ENCODE measurements at regions not wholly inside any gene's neighbourhood (a gene's known extent, or its start where the extent isn't known, plus 50 kb on each side); places are given as distances from the start of the nearest gene placed in this dataset.
A peak's percentile ranks its signal among the peaks of the same experiment; 100 is the strongest.

DNA sequence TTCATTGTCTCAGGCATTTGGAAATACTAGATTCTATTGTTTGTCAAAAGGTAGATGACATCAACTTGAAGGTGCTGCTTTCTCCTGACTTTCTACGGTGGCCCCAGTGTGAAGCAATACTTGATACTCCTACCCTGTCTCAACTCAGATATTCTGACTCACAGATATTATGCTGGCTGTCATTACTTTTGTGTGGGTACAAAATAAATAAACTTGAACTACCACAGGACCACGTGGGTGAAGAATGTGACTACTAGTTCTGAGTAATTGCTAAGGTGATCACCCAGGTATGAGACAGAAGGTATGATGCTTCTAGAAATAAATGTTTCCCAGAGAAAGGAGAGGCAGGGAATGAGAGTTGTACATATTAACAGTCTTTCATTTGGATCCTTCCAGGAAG lies 275.3 kb upstream of the SPOCK3 start:
- no peak for DNase-seq

- DNase-seq: no peak
Measured at GRCh38 chr4:167524091-167524490, 289.8 kb upstream of the SPOCK3 start.

GRCh38 chr4:167537761-167538160 lies 303.5 kb upstream of the SPOCK3 start:
- no peak for DNase-seq

DNA sequence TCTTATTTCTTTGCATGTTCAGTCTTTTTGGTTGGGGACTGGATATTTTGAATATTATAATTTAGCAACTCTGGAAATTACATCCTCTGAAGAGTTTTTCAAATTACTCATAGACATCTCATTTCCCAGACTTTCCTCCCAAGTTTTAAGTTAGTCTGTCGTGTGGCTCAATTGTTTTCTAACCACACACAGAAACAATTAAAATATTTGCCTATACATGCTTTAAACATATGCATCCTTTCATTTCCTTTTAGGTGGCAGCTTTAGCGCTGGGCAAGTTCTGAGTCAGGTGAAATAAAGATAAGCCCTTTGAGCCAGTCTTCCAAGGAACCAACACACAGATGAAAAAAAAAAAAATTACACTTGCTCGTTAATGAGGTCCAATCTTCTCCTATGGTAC lies 307.0 kb upstream of the SPOCK3 start:
- DNase-seq: no peak

DNA sequence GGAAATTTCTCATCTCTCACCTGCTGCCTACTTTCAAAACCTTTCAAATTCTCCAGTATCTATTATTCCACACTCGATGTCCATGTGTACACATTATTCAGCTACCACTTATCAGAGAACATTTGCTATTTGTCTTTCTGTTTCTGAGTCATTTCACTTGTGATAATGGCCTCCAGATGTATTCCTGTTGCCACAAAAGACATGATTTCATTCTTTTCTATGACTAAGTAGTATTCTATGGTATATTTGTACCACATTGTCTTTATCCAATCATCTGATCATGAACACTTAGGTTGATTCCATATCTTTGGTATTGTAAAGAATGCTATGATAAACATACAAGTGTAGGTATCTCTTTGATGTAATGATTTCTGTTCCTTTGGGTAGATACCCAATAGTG lies 310.1 kb upstream of the SPOCK3 start:
- no peak for DNase-seq

- DNase-seq: no peak
Measured at GRCh38 chr4:167550021-167550420, 315.7 kb upstream of the SPOCK3 start.

DNA sequence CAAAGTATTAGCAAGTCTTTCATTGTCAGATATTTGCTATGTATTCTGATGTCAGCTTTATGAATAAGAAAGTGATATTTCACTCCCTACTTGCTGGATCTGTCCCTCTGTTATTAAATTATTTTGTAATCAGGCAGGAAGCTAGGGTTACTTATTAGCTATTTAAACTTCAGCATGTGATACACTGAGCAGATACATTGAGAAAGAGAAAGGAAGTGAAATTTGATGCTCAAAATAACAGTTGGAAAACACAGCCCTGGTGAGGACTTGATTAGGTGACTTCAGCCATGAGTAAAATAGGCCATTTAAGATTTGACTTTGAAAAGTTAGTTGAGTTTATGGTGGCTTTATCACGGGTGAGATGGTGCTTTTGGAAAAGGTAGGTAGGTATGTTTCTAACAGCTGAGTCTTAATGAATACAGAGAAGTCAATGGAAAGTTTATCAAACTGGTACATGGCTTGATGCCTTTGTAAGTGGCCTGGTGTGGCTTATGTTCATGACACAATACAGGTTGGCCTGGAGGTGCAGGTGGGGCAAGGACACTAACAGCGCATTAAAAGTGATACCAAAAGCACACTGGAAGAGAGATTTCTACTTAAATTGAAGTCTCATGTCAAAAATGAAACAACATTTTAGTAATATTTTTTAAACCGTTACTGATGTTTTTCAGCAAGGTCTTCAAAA lies 321.2 kb upstream of the SPOCK3 start:
- no peak for DNase-seq

- DNase-seq: no peak
Measured at GRCh38 chr4:167578906-167579305, 344.6 kb upstream of the SPOCK3 start.

DNA sequence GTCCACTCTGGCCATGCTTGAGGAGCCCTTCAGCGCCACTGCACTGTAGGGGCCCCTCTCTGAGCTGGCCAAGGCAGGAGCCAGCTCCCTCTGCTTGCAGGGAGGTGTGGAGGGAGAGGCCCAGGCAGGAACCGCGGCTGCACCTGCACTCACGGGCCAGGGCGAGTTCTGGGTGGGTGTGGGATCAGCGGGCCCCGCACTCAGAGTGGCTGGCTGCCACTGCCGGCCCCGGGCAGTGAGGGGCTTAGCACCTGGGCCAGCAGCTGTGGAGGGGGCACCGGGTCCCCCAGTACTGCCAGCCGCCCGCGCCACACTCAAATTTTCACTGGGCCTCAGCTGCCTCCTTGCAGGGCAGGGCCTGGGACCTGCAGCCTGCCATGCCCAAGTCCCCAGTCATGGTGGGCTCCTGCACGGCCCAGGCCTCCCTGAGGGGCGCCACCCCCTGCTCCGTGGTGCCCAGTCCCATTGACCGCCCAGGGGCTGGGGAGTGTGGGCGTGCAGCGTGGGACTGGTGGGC lies 347.2 kb upstream of the SPOCK3 start:
- DNase-seq: no peak

GRCh38 chr4:167587361-167587760 lies 353.1 kb upstream of the SPOCK3 start:
- no peak for DNase-seq

GRCh38 chr4:167595898-167596297 lies 361.6 kb upstream of the SPOCK3 start:
- no peak for DNase-seq

GRCh38 chr4:167602157-167602556 lies 367.9 kb upstream of the SPOCK3 start:
- no peak for DNase-seq

GRCh38 chr4:167606551-167606950 lies 372.3 kb upstream of the SPOCK3 start:
- no peak for DNase-seq

GRCh38 chr4:167613381-167613780 lies 379.1 kb upstream of the SPOCK3 start:
- no peak for DNase-seq

- no peak for DNase-seq
Measured at GRCh38 chr4:167614866-167615265, 380.6 kb upstream of the SPOCK3 start.

DNA sequence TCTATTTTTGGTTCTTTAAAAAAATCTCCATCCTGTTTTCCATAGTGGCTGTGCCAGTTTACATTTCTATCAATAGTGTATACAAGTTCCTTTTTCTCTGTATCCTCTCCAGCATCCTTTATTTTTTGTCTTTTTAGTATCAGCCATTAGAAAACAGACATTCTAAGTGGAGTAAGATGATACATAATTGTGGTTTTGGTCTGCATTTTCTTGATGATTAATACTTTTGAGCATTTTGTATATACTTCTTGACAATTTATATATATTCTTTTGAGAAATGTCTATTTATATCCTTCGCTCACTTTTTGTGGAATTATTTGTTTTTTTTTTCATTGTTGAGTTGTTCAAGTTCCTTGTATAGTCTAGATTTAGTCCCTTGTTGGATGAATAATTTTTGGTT lies 382.2 kb upstream of the SPOCK3 start:
- no peak for DNase-seq

DNA sequence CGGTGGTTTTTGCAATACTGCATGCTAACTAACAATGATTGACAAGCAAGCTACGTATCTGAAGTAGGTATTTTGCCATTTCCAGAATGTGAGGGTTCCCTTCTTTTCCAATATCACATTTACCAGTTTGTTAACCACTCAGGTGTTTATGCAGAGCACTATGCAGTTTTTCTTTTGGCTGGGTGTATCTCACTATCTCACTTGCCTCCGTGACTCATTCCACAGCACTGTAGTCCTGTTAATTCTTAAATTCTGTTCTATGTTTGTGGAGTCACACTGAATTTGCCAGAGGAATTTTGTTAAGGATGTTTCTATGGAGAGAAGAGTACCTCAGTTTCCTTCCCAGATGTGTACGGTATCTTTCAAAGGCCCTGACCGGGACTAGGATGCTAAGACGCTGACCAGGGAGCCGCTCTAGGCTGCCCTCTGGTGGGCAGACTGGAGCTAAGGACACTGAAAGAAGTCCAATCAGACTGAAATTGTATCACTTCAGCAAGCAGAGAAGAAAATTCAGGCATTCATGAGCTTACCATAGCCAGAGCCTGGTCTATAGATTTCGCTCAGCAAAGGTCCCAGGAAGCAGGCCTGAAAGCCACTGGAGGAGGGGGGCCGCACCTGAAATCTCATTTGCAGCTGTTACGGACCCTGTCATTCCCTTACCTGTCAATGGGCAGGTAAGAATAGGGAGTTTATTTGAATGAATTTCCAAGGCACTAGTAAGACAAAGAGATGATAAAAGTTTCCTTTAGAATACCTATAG lies 388.4 kb upstream of the SPOCK3 start:
- DNase-seq: peak; percentile 29 to 30

GRCh38 chr4:167623241-167623572 lies 388.9 kb upstream of the SPOCK3 start:
- DNase-seq: no peak

GRCh38 chr4:167629272-167629671 lies 395.0 kb upstream of the SPOCK3 start:
- no peak for DNase-seq

- DNase-seq: no peak
Measured at GRCh38 chr4:167642250-167642649, 408.0 kb upstream of the SPOCK3 start.

GRCh38 chr4:167645358-167645757 lies 411.1 kb upstream of the SPOCK3 start:
- no peak for DNase-seq

GRCh38 chr4:167652267-167652666 lies 418.0 kb upstream of the SPOCK3 start:
- DNase-seq: no peak

DNA sequence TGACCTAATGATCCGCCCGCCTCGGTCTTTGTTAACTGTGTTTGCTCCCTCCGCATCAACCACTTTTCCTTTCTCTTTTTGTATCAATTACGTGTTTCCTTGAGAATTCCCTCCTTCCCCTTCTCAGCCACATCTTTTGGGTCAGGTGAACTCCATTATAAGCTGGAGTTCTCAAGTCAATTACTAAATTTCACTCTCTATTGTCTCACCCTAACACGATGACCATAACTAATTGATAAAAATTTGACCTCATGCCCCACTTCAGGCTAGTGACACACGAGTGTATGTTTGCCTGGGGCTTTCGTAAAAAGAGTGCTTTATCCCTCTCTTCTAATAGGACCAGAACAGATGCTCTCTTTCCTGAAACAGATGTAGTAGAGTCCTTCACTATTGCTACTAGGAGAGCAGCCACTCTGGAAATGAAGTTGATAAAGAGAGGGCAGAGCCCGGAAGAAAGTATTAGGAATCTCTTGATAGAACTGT lies 403.6 kb upstream of the ANXA10 start:
- DNase-seq: no peak

DNA sequence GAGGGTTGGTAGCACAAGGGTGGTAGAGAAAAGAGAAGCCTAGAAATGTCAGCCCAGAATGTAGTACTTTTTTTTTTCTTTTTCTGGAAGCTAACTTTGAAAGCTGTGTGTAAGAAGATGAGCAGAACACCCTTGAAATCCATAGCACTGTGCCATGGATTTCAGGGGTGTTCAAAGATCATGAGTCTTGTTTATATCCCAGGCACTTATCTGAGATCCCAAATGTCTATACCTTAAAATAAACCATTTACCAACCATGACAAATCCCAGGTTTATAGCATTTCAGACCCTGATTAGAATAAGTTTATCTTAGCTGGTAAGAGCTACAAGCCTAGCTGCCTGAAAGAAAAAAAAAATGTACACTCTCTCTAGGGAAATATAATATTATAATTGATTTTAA lies 389.9 kb upstream of the ANXA10 start:
- DNase-seq: no peak

- no peak for DNase-seq
Measured at GRCh38 chr4:167711517-167711916, 380.8 kb upstream of the ANXA10 start.
